A172 (cell line): ENCODE measurements at regions not wholly inside any gene's neighbourhood (a gene's known extent, or its start where the extent isn't known, plus 50 kb on each side); places are given as distances from the start of the nearest gene placed in this dataset.

Experiments
- DNase-seq: peaks from one replicate; pipeline ENCODE4 v3.0.0-alpha.2; 2015; ENCODE audit warnings: low spot score

DNA sequence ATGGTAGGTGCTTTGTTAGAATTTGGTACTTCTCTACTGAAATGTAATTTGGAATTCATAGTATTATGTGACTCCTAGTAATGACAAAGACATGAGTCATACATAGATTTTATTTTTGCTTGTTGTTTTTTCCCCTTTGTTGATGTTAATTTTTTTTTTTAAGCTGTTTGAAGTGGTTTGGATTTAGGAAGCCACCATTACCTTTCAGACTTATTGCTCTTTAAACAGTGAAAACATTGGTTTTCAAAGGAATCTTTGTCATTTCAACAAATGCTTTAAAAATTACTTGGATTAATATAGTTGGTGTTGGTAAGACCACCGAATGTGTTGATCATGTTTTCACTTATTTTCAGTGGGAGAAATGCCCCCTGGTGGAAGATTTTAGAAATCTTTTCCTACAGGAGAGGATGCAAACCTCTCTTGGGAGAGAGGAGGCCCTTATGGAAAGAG, 170.1 kb upstream of the PITX1 start:
- DNase-seq, result peak; percentile 28

DNA sequence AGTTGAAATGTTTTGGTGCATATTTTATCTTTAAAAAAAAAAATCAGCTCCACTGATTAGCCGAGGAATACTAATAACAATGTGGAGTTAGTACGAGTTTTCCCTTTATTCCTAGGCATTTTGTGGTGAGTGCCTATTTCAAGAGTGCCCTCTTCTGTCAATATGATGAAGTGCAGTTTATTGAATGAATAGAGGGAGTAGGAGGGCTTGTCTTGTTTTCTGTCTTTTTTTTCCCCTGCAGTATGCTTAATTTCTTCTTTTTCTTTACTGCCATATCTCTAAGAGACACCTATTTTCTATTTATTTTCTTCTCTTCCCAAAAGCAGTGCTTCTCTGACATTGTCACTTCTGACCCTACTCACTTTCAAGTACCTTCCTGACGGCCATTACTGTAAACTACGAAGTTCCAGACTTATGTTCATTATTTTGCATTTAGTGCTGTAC, 169.6 kb upstream of the PITX1 start:
- peak; percentile 39 for DNase-seq

DNA sequence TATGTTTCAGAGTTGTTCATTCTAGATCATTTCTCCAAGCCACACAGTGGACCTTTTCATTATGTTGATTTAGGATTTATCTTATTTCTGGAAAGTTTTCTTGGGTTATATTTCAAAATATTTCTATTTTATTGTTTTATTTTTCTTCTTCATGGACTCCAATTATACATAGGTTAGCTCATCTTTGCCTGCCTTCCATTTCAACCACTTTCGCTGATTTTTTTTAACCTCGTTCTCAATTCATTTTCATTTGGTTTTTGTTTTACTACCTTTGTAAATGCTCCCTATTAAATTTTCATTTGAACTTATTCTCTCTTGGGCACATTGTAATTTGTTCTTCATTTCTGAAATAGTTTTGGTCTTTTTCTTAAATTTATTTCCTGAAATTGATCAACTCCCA, 169.0 kb upstream of the PITX1 start:
- DNase-seq, result no peak

DNA sequence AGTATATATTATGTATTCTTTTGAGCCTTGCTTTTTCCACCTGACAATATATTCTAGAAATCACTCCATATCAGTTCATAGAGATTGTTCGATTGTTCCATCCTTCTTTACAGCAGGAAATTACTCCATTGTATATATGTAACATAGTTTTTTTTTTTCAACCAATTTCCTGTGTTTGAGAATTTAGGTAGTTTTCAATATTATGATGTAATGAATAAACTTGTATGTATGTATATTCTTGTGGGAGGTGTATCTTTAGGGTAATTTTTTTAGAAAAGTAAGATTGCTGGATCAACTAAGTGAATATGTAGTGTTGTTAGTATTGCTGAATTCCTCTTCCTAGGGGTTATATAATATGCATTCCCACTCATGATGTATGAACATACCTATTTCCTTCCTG, 165.9 kb upstream of the PITX1 start:
- DNase-seq, result no peak

DNA sequence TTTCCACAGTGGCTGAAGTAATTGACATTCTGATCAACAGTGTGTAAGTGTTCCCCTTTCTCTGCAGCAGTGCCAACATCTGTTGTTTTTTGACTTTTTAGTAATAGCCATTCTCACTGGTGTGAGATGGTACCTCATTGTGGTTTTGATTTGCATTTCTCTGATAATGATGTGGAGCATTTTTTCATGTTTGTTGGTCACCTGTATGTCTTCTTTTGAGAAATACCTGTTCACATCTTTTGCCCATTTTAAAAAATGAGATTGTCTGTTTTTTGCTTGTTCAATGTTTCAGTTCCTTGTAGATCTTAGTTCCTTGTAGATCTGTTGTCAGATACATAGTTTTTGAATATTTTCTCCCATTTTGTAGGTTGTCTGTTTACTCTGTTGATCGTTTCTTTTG, 162.5 kb upstream of the PITX1 start:
- no peak for DNase-seq

DNA sequence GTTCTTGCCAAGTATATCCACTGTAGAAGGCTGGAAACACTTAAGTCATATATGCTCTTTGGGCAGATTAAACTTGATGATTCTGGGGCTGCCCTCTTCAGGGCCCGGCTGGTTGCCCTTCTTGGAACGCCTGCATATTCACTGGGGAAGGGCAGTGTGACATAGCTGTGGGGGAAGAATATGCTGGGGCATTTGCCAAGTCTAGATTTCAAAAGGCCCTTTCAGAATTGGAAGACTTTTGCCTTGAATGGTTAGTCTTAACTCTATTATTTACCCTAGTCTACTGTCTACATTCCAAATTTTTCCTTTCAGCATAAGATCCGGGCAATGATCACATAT, 161.2 kb upstream of the PITX1 start:
- DNase-seq, result no peak

DNA sequence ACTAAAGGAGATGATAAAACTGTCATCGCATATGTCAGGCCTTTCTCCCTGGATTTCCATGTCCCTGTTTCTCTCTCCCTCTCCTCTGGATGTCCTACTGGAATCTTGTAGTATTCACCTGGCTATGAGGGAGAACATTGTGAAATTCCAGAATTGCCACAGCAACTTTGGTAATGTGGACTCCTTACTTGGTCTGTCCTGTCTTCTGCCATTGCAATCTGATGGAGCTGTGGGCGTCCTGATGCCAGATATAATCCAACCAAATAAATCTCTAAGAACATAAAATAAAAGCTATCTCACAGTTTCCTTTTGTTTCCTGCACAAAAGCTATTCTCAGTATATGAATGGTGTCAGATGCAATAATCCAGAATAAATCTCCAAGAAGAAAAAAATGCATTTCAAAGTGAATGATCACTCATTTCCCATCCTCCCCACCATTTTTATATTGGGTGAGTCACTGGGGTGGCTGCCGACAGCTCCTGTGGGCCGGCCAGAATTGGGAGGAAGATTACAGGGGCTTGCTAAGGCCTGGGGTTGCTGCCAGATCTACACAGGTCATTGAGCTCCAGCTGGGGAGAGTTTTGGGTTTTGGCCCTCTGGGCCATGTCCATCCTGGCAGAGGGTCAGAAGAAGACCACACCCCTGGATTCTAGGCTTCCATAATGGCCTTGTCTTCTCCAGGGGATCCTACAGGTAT, 160.7 kb upstream of the PITX1 start:
- DNase-seq, result no peak

DNA sequence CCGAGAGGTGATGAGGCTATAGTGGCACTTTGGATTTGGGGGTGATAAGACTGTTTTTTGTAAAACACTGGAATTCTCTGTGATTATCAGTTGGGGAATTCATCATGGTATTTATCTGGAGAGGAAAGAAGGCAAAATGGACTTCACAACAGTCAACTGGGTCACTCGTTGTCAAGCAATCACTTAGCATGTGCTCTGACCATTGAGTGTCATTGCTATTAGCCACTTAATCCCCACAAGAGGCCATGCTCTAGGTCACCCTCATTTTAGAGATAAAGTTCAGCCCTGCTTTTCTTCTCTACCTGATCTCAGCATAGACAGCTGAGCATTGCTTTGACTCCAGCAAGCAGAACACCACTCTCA, 160.1 kb upstream of the PITX1 start:
- no peak for DNase-seq

DNA sequence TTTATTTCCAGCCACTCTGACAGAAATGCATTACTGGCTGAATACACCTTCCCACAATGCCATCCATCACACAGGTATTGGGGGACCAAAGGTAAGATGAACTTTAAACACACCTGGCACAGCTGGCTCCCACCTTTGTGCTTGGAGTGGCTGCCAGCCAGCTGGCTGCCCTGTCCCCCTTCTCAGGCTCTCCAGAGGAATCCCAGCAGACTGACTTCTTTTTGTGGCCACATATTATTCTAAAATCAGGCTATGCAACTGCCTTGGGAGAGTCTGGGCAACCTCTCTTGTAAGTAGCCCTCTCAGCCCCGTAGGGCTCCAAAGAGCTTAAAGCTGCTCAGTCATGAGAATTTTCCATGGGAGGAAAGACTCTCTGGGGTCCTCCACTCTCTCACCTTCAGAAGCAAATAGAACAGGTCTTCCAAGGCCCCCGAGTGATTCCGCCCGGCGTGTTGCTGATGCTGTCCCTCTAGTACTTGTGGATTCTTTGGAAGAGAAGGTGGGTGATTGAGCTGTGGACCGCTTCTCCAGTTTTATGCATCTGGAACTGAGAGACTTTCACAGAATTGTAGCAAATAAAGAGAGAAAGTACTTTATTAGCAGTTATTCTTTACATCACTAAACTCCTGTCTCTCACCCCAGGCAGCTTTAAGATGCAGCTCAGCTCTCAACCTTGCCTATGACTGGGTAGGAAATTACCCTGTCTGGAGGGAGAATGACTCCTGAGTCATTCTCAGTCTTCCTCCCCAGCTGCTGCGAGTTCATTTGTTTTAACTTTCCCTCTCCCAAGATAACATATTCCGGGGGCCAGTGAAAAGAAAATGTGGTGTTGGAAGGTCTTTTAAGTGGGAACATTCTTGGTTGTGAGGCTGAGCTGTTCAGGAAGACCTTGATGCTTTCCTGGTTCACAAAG, 159.4 kb upstream of the PITX1 start:
- peak; percentile 55 for DNase-seq

DNA sequence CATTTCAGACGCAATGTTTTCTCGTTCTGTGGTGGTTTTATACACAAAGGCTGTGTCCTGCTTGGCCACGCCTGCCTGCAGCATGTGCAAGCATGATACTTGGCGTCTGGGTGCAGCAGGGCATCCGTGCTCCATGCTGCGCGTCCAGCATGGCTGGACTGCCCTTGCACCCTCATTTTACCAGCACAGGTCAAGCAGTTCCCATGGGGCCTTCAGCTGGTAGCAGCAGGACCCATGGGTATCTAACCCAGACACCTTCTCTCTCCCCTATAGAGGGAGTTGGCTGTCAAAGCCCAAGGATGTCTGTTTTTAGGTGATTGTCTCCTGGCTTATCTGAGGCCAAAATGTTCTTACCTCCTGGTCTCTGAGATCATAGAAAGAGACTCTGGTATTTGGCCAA, 158.3 kb upstream of the PITX1 start:
- no peak for DNase-seq

DNA sequence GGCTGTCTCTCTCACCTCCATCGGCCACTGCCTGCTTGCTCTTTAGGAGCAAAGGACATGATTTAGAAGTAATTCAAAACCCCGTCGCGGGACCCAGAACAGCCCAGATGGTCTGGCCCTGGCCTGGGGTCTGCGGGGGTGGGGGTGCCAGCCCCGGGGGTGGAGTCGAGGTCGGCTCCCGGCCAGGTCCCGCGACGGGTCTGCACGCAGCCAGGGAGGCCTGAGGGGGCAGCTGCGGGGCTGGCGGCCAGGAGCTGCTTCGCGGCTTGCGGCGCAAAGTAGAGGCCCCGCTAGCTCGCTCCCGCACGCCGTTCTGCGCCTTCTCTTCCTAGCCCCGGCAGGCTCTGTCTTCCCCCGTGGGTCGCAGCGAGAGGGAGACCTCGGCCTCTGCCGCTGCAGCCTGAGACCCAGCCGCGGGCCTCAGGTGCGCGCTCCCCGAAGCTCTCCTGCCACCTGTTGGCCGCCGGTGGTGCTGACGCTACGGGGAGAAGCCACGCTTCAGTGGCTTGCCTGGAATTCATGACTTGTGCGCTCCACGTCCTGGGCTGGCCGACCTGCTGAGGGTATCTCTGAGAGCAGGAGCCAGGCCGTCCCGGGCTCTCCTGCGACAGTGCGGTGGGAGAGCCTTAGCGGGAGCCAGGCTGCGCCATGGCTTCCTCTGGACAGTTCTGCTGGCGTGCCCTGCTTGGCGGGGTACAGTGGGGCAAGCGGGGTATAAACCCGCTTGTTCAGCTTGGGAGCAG, 157.2 kb upstream of the PITX1 start:
- peak; percentile 61 for DNase-seq

DNA sequence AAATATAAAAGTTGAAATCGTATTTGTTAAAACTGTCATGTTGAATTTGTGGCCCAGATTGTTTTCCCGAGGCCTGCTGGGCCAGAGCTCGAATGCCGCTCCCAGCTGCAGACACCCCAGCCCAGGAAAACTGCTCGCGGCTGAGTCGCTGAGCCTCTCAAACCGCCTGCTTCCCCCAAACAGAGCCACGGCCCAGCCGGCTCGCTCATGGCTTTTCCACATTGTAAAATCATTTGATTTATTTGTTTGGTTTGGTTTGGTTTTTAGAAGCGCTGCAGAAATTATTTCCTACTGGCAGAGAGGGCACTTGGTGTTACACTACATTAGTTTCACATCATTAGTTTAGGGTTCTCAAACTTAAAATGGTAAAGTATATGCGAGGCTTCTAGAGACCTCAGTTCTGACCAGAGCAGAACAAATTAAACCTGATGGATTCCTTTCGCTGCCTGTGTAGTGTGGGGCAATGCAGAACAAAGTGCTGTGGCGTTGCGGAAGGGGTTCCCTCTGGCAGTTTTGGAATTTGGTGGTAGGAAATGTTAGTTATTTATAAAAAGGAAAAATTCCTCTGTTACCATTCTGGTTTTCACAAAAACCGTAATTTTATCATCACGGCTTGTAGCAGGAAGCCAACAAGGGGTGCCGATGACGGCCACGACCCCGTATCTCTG, 156.5 kb upstream of the PITX1 start:
- no peak for DNase-seq

DNA sequence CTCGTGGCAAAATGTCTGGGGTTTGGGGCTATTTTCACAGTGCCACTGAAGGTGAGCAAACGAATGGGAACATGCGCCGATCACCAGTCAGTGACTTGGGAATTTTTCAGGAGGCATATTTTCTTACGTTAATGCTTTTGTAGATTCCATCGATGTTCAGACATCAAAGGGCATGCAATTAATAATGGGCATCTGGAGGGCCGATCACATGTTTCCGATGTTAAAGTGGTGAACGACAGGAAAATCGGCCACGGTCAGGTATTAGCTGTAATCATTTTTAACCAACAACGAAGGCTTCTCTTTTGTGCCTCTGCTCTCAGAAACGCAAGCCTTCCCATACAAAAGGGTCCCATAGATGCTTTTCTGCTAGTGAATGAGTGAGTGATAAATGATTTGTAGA, 155.0 kb upstream of the PITX1 start:
- DNase-seq, result no peak

DNA sequence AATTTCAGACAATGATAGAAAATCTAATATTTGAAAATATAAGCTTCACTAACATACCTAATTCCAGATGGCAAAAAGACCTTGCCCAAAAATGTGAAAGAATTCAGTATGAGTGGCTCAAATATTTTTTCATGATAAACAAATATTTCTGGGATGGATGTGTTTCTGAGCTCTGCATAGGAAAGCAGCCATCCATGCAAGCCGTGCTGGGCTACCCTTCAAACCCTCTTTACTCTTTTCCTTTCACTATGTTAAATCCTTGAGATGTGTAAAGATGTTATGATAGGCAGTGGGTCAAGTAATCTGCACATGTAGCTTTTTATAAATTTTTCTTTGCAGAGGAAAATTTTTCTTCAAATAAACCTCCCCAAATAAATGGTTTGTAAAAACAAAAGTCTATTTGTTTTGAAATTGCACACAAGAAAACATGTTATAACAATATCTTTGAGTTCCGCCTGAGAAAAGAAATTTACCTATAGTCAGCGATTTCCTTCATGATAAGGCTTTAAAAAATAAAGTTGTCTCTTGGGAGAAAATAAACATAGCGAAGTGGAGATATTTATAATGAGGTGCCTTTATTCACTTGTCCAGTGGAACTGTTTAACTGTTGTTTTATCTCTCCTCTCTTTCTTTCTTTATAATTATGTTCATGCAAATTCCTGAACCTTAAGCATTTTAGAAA, 154.3 kb upstream of the PITX1 start:
- DNase-seq, result no peak

DNA sequence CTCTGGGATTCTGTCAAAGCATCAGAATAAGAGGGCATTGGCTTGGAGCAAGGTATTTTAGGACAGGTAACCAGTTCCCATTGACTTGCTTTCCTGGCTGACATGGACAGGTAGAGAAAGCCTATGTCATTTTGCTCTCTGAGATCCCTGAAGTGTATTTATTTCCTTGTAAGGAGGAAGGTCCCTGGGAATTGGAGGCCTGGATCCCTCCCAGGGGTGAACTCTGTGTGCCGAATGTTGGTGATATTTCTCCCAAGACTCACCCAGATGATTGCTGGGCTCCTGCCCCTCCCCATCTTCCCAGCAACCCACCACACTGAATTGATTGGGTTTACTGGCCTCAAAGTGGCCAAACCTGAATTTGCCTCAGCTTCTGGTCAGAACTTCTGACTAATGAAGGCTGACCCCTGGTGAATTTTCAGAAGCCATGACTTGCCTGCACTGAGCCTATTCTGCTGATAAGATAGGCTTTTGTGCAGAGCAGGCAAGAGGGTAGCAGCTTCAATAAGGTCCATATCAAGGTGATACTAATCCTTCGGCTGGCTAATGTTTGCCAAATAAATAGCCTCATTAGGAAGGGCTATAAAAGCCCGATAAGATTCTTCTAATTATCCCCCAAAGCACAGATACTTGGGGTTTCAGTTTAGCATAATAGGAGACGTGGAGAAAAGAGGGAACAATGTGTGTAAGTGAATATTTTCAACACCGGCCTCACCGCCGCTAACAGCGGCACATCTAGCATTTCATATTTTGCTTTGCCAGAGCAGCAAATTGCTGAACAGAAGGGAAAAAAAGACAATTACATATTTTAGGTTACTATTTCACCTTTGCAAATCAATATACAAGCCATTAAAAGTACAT, 152.9 kb upstream of the PITX1 start:
- no peak for DNase-seq

DNA sequence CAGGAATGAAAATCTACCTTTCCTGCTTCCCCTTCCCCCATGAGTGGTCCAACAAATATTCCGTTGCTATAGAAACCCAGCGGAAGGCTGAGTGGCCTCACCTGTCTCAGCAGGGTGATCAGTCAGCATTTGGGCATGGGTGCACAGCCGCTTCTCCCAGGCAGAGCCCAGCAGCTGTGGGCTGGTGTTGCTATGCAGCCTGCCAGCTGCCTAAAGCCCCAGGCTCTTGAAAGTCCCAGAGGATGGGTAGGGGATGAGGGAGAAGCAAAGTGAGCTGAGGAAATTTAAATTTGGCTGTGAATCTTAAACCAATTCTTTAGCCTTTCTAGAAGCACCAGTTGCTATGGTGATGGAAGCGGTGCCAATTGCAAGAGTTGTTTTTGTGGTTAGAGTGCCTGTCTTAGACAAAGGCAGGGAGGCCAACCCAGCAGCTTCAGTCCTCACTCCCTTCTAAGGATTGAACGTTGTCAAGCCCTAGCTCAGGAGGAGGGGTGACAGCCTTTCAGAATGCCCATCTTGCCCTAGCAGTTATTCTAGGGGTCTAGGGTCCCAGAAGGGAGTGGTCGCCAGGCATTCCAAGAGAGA, 151.5 kb upstream of the PITX1 start:
- peak; percentile 34 for DNase-seq

DNA sequence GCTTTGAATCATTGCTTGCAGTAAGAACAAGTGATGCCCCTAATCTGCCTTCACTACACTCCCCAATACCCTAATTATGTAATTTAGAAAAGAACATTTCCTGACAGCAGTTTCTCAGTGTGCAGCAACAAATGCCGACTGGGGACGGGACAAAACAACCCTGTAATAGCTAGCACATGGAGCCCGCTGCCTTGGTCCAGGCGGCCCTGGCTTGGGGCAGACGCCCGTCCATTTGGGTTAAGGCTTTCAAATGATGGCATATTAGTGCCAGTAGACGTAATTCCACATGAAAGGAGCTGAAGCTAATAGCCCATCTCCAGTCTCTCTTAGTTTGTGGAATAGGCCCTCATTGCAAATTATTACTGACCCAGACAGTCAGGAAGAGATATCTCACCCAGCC, 150.6 kb upstream of the PITX1 start:
- DNase-seq, result no peak

DNA sequence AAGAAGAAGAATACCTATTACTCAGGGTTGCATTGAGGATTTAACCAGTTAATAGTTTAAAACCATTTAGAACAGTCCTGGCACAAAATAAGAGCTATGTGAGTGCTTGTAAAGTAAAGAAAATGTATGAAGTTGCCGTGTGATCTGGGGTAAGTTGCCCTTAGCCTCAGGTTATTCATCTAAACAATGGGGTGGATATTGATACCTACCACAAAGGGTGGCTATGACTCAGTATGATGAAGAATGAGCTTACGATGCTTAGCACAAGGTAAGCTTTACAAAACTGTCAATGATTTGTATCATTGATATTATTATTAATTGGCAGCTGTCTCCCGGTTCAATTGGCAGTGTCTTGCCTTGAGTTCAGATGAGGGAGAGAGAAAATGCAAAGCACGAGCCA, 149.4 kb upstream of the PITX1 start:
- no peak for DNase-seq

DNA sequence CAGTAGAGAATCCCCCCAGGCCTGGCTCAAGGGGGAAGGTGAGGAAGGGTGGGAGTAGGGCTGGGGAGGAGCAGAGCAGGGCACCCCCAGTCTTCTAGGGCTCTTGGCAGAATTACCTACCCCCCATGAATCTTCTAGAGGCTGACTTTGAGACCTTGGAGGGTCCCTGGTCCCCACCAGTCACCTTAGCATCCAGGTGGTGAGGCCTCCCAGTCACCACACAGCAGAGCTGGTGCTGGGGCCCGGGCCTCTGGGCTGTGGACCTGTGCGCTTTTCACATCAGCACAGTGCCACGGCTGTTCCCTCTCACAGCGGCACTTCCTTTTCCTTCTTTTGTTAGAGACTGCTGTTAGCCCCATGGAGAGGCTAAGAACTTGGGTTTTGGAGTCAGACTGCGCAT, 148.6 kb upstream of the PITX1 start:
- no peak for DNase-seq

DNA sequence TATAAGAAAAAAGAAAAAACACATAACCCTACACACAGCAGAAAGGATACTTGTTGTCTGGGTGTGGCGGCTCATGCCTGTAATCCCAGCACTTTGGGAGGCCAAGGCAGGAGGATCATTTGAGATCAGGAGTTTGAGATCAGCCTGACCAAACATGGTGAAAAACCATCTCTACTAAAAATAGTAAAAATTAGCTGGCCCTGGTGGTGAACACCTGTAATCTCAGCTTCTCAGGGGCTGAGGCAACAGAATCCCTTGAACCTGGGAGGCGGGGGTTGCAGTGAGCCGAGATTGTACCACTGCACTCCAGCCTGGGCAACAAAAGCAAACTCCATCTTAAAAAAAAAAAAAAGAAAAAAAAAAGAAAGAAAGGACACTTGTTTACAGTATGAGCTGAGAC, 147.6 kb upstream of the PITX1 start:
- no peak for DNase-seq
